ENCODE measurements at regions not wholly inside any gene's neighbourhood (a gene's known extent, or its start where the extent isn't known, plus 50 kb on each side); places are given as distances from the start of the nearest gene placed in this dataset.

GRCh38 chr5:112648264-112648663 lies 89.4 kb upstream of the APC start:
- ATAC-seq (peak; percentile 60), DNase-seq (peak in 1 of 4 donors; percentile 47)
- H3K9me3 ChIP-seq, result no peaks in the 10 kb centered on the region
- no peaks in the 10 kb centered on the region for H3K4me1 ChIP-seq
- no peak for TF ChIP-seq CTCF (IDR thresholded peaks at IDR 0.05)
- H3K27ac ChIP-seq, result no peak overlapping the region
- H3K36me3 ChIP-seq, result no peaks in the 10 kb centered on the region
- intact Hi-C loops (cut with DNase I), result no loop called here
- H3K27me3 ChIP-seq, result no peaks in the 10 kb centered on the region
- H3K4me3 ChIP-seq, result no peak overlapping the region

GRCh38 chr5:112649882-112650281 lies 87.8 kb upstream of the APC start:
- Histone ChIP-seq H3K27me3 (no peaks in the 10 kb centered on the region), H3K36me3 (no peaks in the 10 kb centered on the region), H3K27ac (peak overlapping the region in 1 of 2 donors; percentile 49), H3K4me1 (no peaks in the 10 kb centered on the region), H3K9me3 (no peaks in the 10 kb centered on the region), H3K4me3 (no peak overlapping the region)
- intact Hi-C loops (cut with DNase I), result no loop called here
- TF ChIP-seq CTCF (IDR thresholded peaks at IDR 0.05), result no peak
- peak in 1 of 4 donors; percentile 55 for DNase-seq
- ATAC-seq, result peak; percentile 90

- Histone ChIP-seq H3K4me3 (no peak overlapping the region), H3K27me3 (no peaks in the 10 kb centered on the region), H3K4me1 (no peaks in the 10 kb centered on the region), H3K9me3 (no peaks in the 10 kb centered on the region), H3K36me3 (no peaks in the 10 kb centered on the region), H3K27ac (no peak overlapping the region)
- ATAC-seq, result no peak
- no peak for DNase-seq
- TF ChIP-seq CTCF (IDR thresholded peaks at IDR 0.05), result no peak
- intact Hi-C loops (cut with DNase I), result no loop called here
These were observed 84.0 kb upstream of the APC start for GRCh38 chr5:112653638-112654205.

GRCh38 chr5:112655513-112655912 lies 82.2 kb upstream of the APC start:
- Histone ChIP-seq H3K9me3 (no peaks in the 10 kb centered on the region), H3K4me1 (no peaks in the 10 kb centered on the region), H3K27me3 (no peaks in the 10 kb centered on the region), H3K27ac (no peak overlapping the region), H3K36me3 (no peaks in the 10 kb centered on the region), H3K4me3 (no peak overlapping the region)
- no peak for TF ChIP-seq CTCF (IDR thresholded peaks at IDR 0.05)
- ATAC-seq (no peak), DNase-seq (no peak)
- intact Hi-C loops (cut with DNase I), result no loop called here

GRCh38 chr5:112656451-112656850 lies 81.2 kb upstream of the APC start:
- H3K4me1 ChIP-seq, result no peaks in the 10 kb centered on the region
- TF ChIP-seq CTCF (IDR thresholded peaks at IDR 0.05), result no peak
- no peak overlapping the region for H3K4me3 ChIP-seq
- DNase-seq (no peak), ATAC-seq (no peak)
- no peaks in the 10 kb centered on the region for H3K36me3 ChIP-seq
- H3K9me3 ChIP-seq, result no peaks in the 10 kb centered on the region
- H3K27me3 ChIP-seq, result no peaks in the 10 kb centered on the region
- intact Hi-C loops (cut with DNase I), result no loop called here
- no peak overlapping the region for H3K27ac ChIP-seq

Data from left lung (tissue), 4 donors.